ENCODE measurements at regions not wholly inside any gene's neighbourhood (a gene's known extent, or its start where the extent isn't known, plus 50 kb on each side); places are given as distances from the start of the nearest gene placed in this dataset.

- ChIA-PET POLR2A (no interaction called here), CTCF (no interaction called here)
- no peak for DNase-seq (ENCODE audit: low read depth in 1 of 2, low spot score in 1 of 2)
- no peak for ATAC-seq
- no peak for TF ChIP-seq EP300 (IDR thresholded peaks at IDR 0.05)
- no peak for TF ChIP-seq JUNB (IDR thresholded peaks at IDR 0.05)
- TF ChIP-seq USF2 (IDR thresholded peaks at IDR 0.05), result no peak
- TF ChIP-seq RAD21 (conservative IDR thresholded peaks at IDR 0.05 in 1 of 2, IDR thresholded peaks at IDR 0.05 in 1 of 2), result no peak
- no peak for TF ChIP-seq ZFP36 (IDR thresholded peaks at IDR 0.05; ENCODE audit: borderline replicate concordance, partially characterized antibody)
- TF ChIP-seq TP53 (CRISPR knock-in tag; IDR thresholded peaks at IDR 0.05), result no peak
- no peak for TF ChIP-seq JUN (IDR thresholded peaks at IDR 0.05)
- TF ChIP-seq ZC3H11A (IDR thresholded peaks at IDR 0.05), result no peak
- TF ChIP-seq MAFK (IDR thresholded peaks at IDR 0.05; ENCODE audit: partially characterized antibody), result no peak
- no peak for TF ChIP-seq SMC3 (IDR thresholded peaks at IDR 0.05)
- no peak for TF ChIP-seq CHD4 (IDR thresholded peaks at IDR 0.05; ENCODE audit: borderline replicate concordance)
- TF ChIP-seq FOXS1 (CRISPR knock-in tag; IDR thresholded peaks at IDR 0.05), result no peak
- no peak for FAIRE-seq
- Histone ChIP-seq H3K9me3 (no peaks in the 10 kb centered on the region), H3K4me3 (no peak overlapping the region), H3K4me1 (no peaks in the 10 kb centered on the region), H3K4me2 (no peak overlapping the region), H3K27ac (no peak overlapping the region)
- 15% methylated on average over 9 of the region's 18 CpGs for WGBS (ENCODE audit: missing lambda C conversion rate)
Measured at GRCh38 chr14:105844810-105845724, 318.7 kb downstream of the TMEM121 start.

GRCh38 chr14:105845725-105846309 is 319.4 kb downstream of the TMEM121 start:
- ChIA-PET CTCF (no interaction called here), POLR2A (no interaction called here)
- H3K4me1 ChIP-seq, result no peaks in the 10 kb centered on the region
- no peak overlapping the region for H3K4me2 ChIP-seq
- 29% methylated on average over 8 of the region's 10 CpGs for WGBS (ENCODE audit: missing lambda C conversion rate)
- FAIRE-seq (no peak), DNase-seq (ENCODE audit: low read depth in 1 of 2, low spot score in 1 of 2) (no peak), ATAC-seq (no peak)
- H3K27ac ChIP-seq, result no peak overlapping the region
- H3K9me3 ChIP-seq, result no peaks in the 10 kb centered on the region
- no peak overlapping the region for H3K4me3 ChIP-seq
- no peak for TF ChIP-seq RARB (CRISPR knock-in tag; IDR thresholded peaks at IDR 0.05)
- TF ChIP-seq ZC3H11A (IDR thresholded peaks at IDR 0.05), result no peak
- no peak for TF ChIP-seq BHLHE40 (IDR thresholded peaks at IDR 0.05; ENCODE audit: low read depth, low read length)
- no peak for TF ChIP-seq JUN (IDR thresholded peaks at IDR 0.05)
- no peak for TF ChIP-seq FOXS1 (CRISPR knock-in tag; IDR thresholded peaks at IDR 0.05)
- TF ChIP-seq CTCF (IDR thresholded peaks at IDR 0.05), result no peak
- TF ChIP-seq SMC3 (IDR thresholded peaks at IDR 0.05), result no peak
- no peak for TF ChIP-seq HOXB5 (CRISPR knock-in tag; IDR thresholded peaks at IDR 0.05)
- TF ChIP-seq MAFK (IDR thresholded peaks at IDR 0.05; ENCODE audit: partially characterized antibody), result no peak
- TF ChIP-seq REST (IDR thresholded peaks at IDR 0.05), result no peak
- TF ChIP-seq SREBF2 (IDR thresholded peaks at IDR 0.05), result no peak
- no peak for TF ChIP-seq MAZ (IDR thresholded peaks at IDR 0.05; ENCODE audit: borderline replicate concordance, low read depth, low read length)
- no peak for TF ChIP-seq RAD21 (conservative IDR thresholded peaks at IDR 0.05 in 1 of 2, IDR thresholded peaks at IDR 0.05 in 1 of 2)
- TF ChIP-seq CEBPB (IDR thresholded peaks at IDR 0.05), result no peak
- TF ChIP-seq ZSCAN20 (CRISPR knock-in tag; IDR thresholded peaks at IDR 0.05), result no peak
- TF ChIP-seq JUNB (IDR thresholded peaks at IDR 0.05), result no peak
